Endothelial cell of umbilical vein (primary cell): ENCODE measurements at regions not wholly inside any gene's neighbourhood (a gene's known extent, or its start where the extent isn't known, plus 50 kb on each side); places are given as distances from the start of the nearest gene placed in this dataset.

Experiments used
- CTCF ChIP-seq, 2 donors: IDR thresholded peaks; 1 replicate in 1 of 2; 2 replicates in 1 of 2; pipeline ENCODE4 v1.5.1; 2011; ENCODE audit warnings: low read length in 2 of 2, mild to moderate bottlenecking in 2 of 2, moderate library complexity in 2 of 2, control low read depth in 1 of 2, inconsistent platforms in 1 of 2, low read depth in 1 of 2; ENCODE audit not compliant: insufficient read depth in 1 of 2; ENCODE audit errors: extremely low read depth in 1 of 2
- EZH2 ChIP-seq: IDR thresholded peaks from 2 replicates; pipeline ENCODE4 v1.6.1; 2012; ENCODE audit warnings: borderline replicate concordance, low read depth, mild to moderate bottlenecking, moderate library complexity, low read length, inconsistent platforms; ENCODE audit not compliant: severe bottlenecking
- MAX ChIP-seq: IDR thresholded peaks from 2 replicates; pipeline ENCODE4 v1.6.1; 2011; ENCODE audit not compliant: insufficient read depth, insufficient read length

GRCh38 chr15:37756407-37756806, 178.0 kb upstream of the TMCO5A start:
- TF ChIP-seq EZH2, result no peak
- TF ChIP-seq CTCF (IDR thresholded peaks at IDR 0.05; ENCODE audit: extremely low read depth in 1 of 2, insufficient read depth in 1 of 2, low read depth in 1 of 2, low read length in 2 of 2), result no peak
- no peak for TF ChIP-seq MAX
